Chondrocyte (in vitro differentiated cells): ENCODE measurements at regions not wholly inside any gene's neighbourhood (a gene's known extent, or its start where the extent isn't known, plus 50 kb on each side); places are given as distances from the start of the nearest gene placed in this dataset.
"Not testable (repeated sequence)": the region's sequence is repeated elsewhere in the genome, so short reads cannot be mapped to it uniquely, and the experiment has no call there.

Experiments used
- DNase-seq: peaks from one replicate; pipeline ENCODE4 v3.0.0; 2021; ENCODE audit warnings: mixed read lengths, low spot score
- H3K27ac Mint-ChIP-seq: one replicate; pipeline ENCODE4 v1.8.0; 2021; ENCODE audit warnings: mild to moderate bottlenecking, moderate library complexity, mixed read lengths; ENCODE audit not compliant: unreplicated experiment
- H3K27me3 Mint-ChIP-seq: 2 replicates; pipeline ENCODE4 v1.8.0; 2021; ENCODE audit warnings: low read depth, mixed read lengths
- H3K36me3 Mint-ChIP-seq: 2 replicates; pipeline ENCODE4 v1.8.0; 2021; ENCODE audit warnings: low read depth, mixed read lengths
- H3K4me1 Mint-ChIP-seq: 2 replicates; pipeline ENCODE4 v1.8.0; 2021; ENCODE audit warnings: low read depth, mild to moderate bottlenecking, mixed read lengths
- H3K4me3 Mint-ChIP-seq: one replicate; pipeline ENCODE4 v1.8.0; 2021; ENCODE audit warnings: mild to moderate bottlenecking, moderate library complexity, mixed read lengths; ENCODE audit not compliant: unreplicated experiment
- H3K9me3 Mint-ChIP-seq: 2 replicates; pipeline ENCODE4 v1.8.0; 2021; ENCODE audit warnings: low read depth, mixed read lengths
- TF ChIP-seq, protein P1 (sequence below): fragments of 200-600 bp; sonication (generic); IDR thresholded peaks from 2 replicates; pipeline ENCODE4 v1.5.0; 2021; ENCODE audit warnings: antibody characterized with exemption, mild to moderate bottlenecking, moderate library complexity

DNA sequence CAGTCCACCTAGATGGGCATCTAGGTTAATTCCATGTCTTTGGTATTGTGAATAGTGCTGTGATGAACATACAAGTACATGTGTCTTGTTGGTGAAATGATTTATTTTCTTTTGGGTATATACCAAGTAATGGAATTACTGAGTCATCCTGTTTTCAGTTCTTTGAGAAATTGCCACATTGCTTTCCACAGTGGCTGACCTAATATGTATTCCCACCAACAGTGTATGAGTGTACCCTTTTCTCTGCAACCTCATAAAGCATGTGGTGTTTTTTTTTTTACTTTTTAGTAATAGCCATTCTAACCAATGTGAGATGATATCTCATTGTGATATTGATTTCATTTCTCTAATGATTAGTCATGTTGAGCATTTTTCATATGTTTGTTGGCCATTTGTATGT is 86.0 kb upstream of the NDN start:
- no peaks in the 10 kb centered on the region for H3K36me3 Mint-ChIP-seq
- H3K27me3 Mint-ChIP-seq, result no peaks in the 10 kb centered on the region
- TF ChIP-seq, protein P1, sequence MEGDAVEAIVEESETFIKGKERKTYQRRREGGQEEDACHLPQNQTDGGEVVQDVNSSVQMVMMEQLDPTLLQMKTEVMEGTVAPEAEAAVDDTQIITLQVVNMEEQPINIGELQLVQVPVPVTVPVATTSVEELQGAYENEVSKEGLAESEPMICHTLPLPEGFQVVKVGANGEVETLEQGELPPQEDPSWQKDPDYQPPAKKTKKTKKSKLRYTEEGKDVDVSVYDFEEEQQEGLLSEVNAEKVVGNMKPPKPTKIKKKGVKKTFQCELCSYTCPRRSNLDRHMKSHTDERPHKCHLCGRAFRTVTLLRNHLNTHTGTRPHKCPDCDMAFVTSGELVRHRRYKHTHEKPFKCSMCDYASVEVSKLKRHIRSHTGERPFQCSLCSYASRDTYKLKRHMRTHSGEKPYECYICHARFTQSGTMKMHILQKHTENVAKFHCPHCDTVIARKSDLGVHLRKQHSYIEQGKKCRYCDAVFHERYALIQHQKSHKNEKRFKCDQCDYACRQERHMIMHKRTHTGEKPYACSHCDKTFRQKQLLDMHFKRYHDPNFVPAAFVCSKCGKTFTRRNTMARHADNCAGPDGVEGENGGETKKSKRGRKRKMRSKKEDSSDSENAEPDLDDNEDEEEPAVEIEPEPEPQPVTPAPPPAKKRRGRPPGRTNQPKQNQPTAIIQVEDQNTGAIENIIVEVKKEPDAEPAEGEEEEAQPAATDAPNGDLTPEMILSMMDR, result no peak
- no peak overlapping the region for H3K4me3 Mint-ChIP-seq
- H3K9me3 Mint-ChIP-seq, result peaks cover 58% of the 10 kb centered on the region
- H3K27ac Mint-ChIP-seq, result no peak overlapping the region
- no peak for DNase-seq
- no peaks in the 10 kb centered on the region for H3K4me1 Mint-ChIP-seq

DNA sequence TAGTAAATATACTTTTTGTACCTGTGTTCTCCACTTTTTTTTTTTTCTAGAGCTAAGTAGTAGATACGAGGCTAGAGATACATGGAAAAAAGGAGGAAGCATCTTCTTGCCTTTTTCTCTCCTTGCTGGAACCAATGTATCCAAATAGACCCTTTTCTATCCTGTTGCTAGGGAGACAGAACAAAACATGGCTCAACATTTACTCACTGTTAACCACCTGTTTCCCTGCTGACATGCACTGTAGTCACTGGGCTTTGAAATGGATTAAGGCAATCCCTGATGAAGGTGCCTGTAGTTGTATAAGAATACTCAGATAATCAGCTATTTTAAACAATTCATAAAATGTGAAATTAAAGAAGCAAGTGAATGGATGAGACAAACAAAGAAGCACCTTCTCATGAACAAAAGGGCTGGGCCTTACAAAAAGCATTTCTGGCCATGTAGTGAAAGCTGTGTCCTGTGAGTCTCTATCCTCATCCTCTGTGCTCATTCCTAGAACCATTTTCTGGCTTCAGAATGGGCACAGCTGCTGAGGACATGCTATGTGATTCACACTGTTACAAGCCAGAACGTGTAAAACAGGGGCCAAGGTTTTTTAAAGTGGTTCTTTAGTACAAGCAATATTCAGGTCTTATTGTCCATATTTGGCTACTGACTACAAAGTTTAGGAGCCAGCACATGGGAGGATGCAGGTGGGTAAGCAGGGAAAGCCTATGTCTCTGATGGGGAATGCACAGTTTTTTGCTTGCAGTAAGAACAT is 100.4 kb upstream of the NDN start:
- H3K36me3 Mint-ChIP-seq, result no peaks in the 10 kb centered on the region

DNA sequence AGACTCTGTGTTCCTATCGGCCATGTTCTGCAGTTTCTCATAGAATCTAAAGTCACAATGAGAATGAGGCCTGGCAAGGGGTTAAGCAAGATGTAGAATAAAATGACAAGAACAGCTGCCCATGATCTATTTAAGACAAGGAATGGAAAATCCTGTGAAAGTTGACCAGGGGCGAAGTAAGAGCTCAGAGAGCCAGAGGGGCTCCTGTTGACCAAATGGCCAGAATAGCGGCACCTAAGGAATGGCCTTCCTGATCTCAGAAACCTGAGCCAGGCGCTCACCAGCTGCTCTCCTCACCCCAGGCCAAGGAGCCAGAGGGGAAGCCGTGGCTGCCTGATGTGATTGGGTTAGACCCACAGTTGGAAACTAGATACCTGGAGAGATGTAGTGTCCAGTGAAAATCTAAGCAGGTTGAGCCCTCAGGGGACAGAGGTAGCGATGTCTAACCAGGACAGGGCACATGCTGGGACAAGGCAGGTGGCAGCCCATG is 106.1 kb upstream of the NDN start:
- no peak for DNase-seq
- Mint-ChIP-seq H3K36me3 (no peaks in the 10 kb centered on the region), H3K9me3 (peaks cover 54% of the 10 kb centered on the region), H3K27me3 (no peaks in the 10 kb centered on the region), H3K4me3 (no peak overlapping the region), H3K27ac (no peak overlapping the region), H3K4me1 (no peaks in the 10 kb centered on the region)
- TF ChIP-seq, protein P1, result no peak

More for the DNA sequence above, 100.4 kb upstream of the NDN start:
- Mint-ChIP-seq H3K27me3 (no peaks in the 10 kb centered on the region), H3K4me1 (no peaks in the 10 kb centered on the region), H3K9me3 (peaks cover 50% of the 10 kb centered on the region), H3K27ac (no peak overlapping the region), H3K4me3 (no peak overlapping the region)
- TF ChIP-seq, protein P1, result no peak
- DNase-seq, result no peak

DNA sequence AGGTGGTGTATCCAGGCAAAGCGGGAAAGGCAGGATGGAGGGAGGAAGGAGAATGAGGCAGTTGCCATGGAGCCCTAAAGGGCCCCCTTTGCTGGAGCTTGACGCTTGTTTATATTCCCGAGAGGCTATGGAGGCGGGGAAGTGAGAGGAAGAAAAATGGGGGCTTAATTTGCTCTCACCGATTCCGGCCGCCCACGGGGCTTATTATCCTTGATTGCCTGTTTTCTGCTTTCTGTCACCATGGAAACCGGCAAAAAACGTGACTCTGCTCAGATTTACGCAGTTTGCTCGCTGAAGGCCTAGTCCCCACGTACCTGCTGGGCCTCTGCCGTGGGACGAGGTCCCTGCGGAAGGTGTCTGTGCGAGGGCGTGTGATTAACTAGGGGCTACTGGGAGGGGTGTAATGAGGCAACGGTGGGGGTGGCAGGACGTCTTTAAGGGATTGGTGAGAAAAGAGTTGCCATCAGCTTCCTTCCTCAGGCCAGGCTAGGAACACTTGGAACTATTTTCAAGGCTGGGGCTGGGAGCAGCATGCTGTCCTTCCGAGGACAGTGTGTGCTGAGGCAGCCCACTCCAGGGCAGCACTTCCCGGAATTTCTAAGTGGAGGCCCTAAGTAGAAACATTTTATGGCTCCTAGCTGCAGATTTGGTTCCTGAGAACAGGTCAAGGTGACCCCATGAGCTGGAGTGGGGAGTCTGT is 110.8 kb upstream of the NDN start:
- H3K4me3 Mint-ChIP-seq, result no peak overlapping the region
- H3K36me3 Mint-ChIP-seq, result no peaks in the 10 kb centered on the region
- peaks cover 56% of the 10 kb centered on the region for H3K9me3 Mint-ChIP-seq
- no peak for DNase-seq
- TF ChIP-seq, protein P1, result no peak
- no peaks in the 10 kb centered on the region for H3K4me1 Mint-ChIP-seq
- no peak overlapping the region for H3K27ac Mint-ChIP-seq
- no peaks in the 10 kb centered on the region for H3K27me3 Mint-ChIP-seq

DNA sequence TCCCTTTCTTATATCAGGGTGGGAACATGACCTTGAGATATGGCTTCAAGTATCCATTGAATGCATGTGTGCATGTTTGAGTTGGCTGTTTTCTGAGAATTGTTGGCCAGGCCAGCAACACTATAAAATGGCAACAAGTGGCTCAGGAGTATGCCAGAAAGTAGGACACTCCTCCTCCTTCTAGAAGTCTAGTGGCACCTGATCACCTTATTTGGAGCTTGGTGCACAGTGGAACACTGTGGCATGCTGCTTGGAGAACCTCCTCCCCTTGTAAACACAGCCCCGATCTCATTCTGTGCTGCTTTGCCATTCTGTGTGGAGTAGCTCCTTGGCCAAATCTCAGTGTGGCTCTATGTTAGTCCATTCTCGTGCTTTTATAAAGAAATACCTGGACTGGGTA is 114.8 kb upstream of the NDN start:
- no peak overlapping the region for H3K4me3 Mint-ChIP-seq
- H3K27ac Mint-ChIP-seq, result no peak overlapping the region
- peaks cover 1% of the 10 kb centered on the region for H3K36me3 Mint-ChIP-seq
- H3K27me3 Mint-ChIP-seq, result no peaks in the 10 kb centered on the region
- TF ChIP-seq, protein P1, result no peak
- no peak for DNase-seq
- no peaks in the 10 kb centered on the region for H3K4me1 Mint-ChIP-seq
- H3K9me3 Mint-ChIP-seq, result peaks cover 50% of the 10 kb centered on the region

DNA sequence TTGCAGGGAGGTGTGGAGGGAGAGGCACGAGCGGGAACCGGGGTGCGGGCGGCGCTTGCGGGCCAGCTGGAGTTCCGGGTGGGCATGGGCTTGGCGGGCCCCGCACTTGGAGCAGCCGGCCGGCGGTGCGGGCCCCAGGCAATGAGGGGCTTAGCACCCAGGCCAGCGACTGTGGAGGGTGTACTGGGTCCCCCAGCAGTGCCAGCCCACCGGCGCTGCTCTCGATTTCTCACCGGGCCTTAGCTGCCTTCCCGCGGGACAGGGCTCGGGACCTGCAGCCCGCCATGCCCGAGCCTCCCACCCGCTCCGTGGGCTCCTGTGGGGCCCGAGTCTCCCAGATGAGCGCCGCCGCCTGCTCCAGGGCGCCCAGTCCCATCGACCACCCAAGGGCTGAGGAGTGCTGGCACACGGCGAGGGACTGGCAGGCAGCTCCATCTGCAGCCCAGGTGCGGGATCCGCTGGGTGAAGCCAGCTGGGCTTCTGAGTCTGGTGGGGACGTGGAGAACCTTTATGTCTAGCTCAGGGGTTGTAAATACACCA is 115.9 kb upstream of the NDN start:
- H3K4me1 Mint-ChIP-seq, H3K27ac Mint-ChIP-seq, DNase-seq, H3K27me3 Mint-ChIP-seq, H3K4me3 Mint-ChIP-seq, H3K36me3 Mint-ChIP-seq: not testable (repeated sequence)
- H3K9me3 Mint-ChIP-seq, result peaks cover 48% of the 10 kb centered on the region
